ENCODE measurements at regions not wholly inside any gene's neighbourhood (a gene's known extent, or its start where the extent isn't known, plus 50 kb on each side); places are given as distances from the start of the nearest gene placed in this dataset.
"Not testable (repeated sequence)": the region's sequence is repeated elsewhere in the genome, so short reads cannot be mapped to it uniquely, and the experiment has no call there.

GRCh38 chr3:124043023-124043422 is 51.1 kb upstream of the ROPN1 start:
- DNase-seq (ENCODE audit: low spot score in 2 of 2) (no peak), ATAC-seq (ENCODE audit: low read depth) (no peak)
- H3K9me3 Mint-ChIP-seq, result no peaks in the 10 kb centered on the region
- H3K4me1 Mint-ChIP-seq, result no peaks in the 10 kb centered on the region
- H3K27me3 Mint-ChIP-seq, result peaks cover 4% of the 10 kb centered on the region
- no peaks in the 10 kb centered on the region for H3K36me3 Mint-ChIP-seq
- H3K4me3 Mint-ChIP-seq, result no peak overlapping the region
- no peak overlapping the region for H3K27ac Mint-ChIP-seq

DNA sequence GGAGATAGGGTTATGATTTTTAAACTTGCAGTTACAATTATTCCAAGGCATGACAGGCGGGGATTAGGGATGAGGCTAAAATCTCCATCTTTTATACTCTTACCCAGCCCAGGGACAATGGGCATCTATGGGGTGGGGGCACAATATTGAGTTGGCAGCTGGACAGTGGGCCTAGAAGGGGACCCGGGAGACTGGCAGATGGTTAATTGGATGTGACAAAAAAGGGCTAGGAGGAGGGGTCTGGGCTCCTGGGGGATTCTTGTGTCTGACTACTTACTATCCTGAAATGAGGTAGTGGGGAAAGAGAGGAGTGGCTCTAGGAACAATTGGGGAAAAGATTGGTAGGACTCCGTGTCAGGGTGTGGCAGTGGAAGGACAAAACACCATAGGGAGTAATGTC is 53.0 kb upstream of the ROPN1 start:
- no peaks in the 10 kb centered on the region for H3K36me3 Mint-ChIP-seq
- H3K4me1 Mint-ChIP-seq, result no peaks in the 10 kb centered on the region
- H3K4me3 Mint-ChIP-seq, result no peak overlapping the region
- DNase-seq (ENCODE audit: low spot score in 2 of 2), result no peak
- no peak for ATAC-seq (ENCODE audit: low read depth)
- no peak overlapping the region for H3K27ac Mint-ChIP-seq
- peaks cover 4% of the 10 kb centered on the region for H3K27me3 Mint-ChIP-seq
- H3K9me3 Mint-ChIP-seq, result no peaks in the 10 kb centered on the region

DNA sequence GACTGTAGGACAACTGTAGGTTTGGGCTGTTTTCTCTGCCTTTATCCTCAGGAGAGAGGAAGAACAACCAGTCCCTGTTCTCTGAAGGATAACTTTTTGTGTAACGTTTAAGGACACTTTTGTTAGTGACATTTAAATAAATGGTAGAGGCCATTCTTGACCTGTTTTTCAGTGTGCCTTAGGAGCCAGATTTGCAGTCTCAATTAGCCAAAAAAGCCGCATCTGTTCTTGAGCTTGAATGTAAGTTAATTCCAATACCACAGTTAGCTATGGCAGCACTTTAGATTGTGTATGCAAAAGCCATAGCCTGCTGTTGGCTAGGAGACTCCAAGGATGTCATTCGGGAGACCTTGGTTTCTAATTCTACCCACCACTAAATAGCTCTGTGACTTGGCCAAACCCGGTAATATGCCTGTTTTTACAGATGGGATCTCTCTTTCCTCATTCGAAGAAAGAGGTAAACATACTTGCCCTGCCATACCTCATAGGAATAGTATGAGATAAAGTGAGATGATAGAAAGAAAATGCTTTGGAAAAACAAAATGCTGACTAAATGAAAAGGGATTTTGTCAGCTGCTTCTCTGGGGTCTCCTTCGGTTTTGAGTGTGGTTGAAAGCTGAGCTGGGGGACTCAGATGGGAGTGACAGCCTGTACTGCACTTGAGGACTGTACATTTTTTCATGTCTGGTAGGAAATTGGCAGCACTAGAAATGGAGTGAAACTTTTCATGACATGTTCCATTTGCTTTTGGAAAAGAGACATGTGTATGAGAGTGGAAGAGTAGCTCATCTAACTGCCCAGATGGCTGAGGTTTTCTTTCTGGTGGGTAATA is 57.3 kb upstream of the ROPN1 start:
- no peak overlapping the region for H3K27ac Mint-ChIP-seq
- H3K36me3 Mint-ChIP-seq, result no peaks in the 10 kb centered on the region
- peaks cover 15% of the 10 kb centered on the region for H3K27me3 Mint-ChIP-seq
- H3K4me3 Mint-ChIP-seq, result no peak overlapping the region
- DNase-seq (ENCODE audit: low spot score in 2 of 2), result no peak
- peaks cover 1% of the 10 kb centered on the region for H3K9me3 Mint-ChIP-seq
- no peak for ATAC-seq (ENCODE audit: low read depth)
- no peaks in the 10 kb centered on the region for H3K4me1 Mint-ChIP-seq

GRCh38 chr3:124051636-124052035 is 59.7 kb upstream of the ROPN1 start:
- no peak for ATAC-seq (ENCODE audit: low read depth)
- Mint-ChIP-seq H3K36me3 (no peaks in the 10 kb centered on the region), H3K9me3 (peaks cover 1% of the 10 kb centered on the region), H3K4me3 (no peak overlapping the region), H3K27ac (no peak overlapping the region), H3K27me3 (peaks cover 11% of the 10 kb centered on the region), H3K4me1 (no peaks in the 10 kb centered on the region)
- DNase-seq (ENCODE audit: low spot score in 2 of 2), result no peak

GRCh38 chr3:124053871-124054270 is 61.9 kb upstream of the ROPN1 start:
- ATAC-seq (ENCODE audit: low read depth) (no peak), DNase-seq (ENCODE audit: low spot score in 2 of 2) (no peak)
- H3K9me3 Mint-ChIP-seq, result peaks cover 1% of the 10 kb centered on the region
- H3K4me3 Mint-ChIP-seq, result no peak overlapping the region
- peaks cover 13% of the 10 kb centered on the region for H3K27me3 Mint-ChIP-seq
- no peak overlapping the region for H3K27ac Mint-ChIP-seq
- H3K4me1 Mint-ChIP-seq, result no peaks in the 10 kb centered on the region
- H3K36me3 Mint-ChIP-seq, result no peaks in the 10 kb centered on the region

GRCh38 chr3:124056846-124057245 is 64.9 kb upstream of the ROPN1 start:
- peaks cover 1% of the 10 kb centered on the region for H3K9me3 Mint-ChIP-seq
- peaks cover 7% of the 10 kb centered on the region for H3K27me3 Mint-ChIP-seq
- DNase-seq (ENCODE audit: low spot score in 2 of 2) (no peak), ATAC-seq (ENCODE audit: low read depth) (no peak)
- no peak overlapping the region for H3K27ac Mint-ChIP-seq
- no peak overlapping the region for H3K4me3 Mint-ChIP-seq
- no peaks in the 10 kb centered on the region for H3K36me3 Mint-ChIP-seq
- H3K4me1 Mint-ChIP-seq, result no peaks in the 10 kb centered on the region

- no peak for ATAC-seq (ENCODE audit: low read depth)
- Mint-ChIP-seq H3K27ac (no peak overlapping the region), H3K4me3 (no peak overlapping the region), H3K27me3 (peaks cover 7% of the 10 kb centered on the region), H3K36me3 (no peaks in the 10 kb centered on the region), H3K9me3 (peaks cover 1% of the 10 kb centered on the region), H3K4me1 (no peaks in the 10 kb centered on the region)
- no peak for DNase-seq (ENCODE audit: low spot score in 2 of 2)
Observed at GRCh38 chr3:124057420-124057819, 65.5 kb upstream of the ROPN1 start.

DNA sequence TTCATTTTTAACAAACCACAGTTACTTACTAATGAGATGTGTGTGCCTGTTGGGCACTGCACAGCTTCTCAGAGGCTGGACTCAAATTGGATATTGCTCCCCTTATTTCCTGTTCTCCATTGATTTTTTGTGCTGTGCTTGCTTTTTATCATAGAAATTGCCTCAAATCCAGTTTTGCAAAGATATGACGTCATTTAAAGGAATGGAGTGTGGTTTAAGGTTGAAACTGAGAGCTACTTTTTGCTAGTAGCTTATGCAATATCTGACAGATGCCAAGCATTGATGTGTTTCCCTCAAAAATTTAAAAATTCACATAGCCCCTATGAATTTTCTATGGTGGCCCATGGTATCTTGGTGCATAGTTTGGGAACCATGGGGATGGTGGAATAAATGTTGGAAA is 67.7 kb upstream of the ROPN1 start:
- ATAC-seq (ENCODE audit: low read depth) (no peak), DNase-seq (ENCODE audit: low spot score in 2 of 2) (no peak)
- Mint-ChIP-seq H3K27me3 (peaks cover 2% of the 10 kb centered on the region), H3K4me3 (no peak overlapping the region), H3K36me3 (no peaks in the 10 kb centered on the region), H3K27ac (no peak overlapping the region), H3K4me1 (no peaks in the 10 kb centered on the region), H3K9me3 (no peaks in the 10 kb centered on the region)

DNA sequence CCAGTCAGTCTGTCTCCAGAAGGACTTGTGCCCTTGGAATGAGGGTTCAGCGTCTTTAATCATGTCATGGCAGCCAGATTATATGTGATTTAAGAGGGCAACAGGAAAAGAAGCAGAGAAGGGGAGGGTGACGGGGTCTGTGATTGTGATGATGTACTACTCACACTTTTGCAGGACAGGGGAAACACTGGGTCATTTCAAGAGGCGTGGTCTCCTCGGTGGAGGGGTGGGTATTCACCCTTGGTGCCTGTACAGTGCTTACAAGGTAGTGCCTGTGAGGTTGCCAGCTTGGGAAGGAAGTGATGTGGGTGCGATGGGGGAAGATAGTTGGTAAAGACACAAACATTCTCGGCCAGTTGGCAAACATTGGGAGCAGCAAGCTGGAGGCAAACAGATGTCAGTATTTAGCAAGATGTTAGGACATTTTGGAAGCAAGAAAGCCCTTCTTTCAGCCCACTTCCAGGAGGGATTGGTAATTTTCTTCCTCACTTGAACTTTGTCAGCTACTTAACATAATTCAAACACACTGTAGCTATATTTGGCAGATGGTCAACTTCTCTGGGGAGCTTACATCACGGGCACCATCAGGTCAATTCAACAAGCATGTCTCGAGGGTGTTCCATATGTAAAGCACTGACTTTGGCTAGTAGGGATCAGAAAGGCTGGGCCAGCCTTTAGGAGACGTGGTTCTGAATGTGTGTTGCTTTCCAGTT is 71.4 kb upstream of the ROPN1 start:
- Mint-ChIP-seq H3K9me3 (no peaks in the 10 kb centered on the region), H3K4me1 (no peaks in the 10 kb centered on the region), H3K36me3 (no peaks in the 10 kb centered on the region), H3K27ac (no peak overlapping the region), H3K27me3 (peaks cover 2% of the 10 kb centered on the region), H3K4me3 (no peak overlapping the region)
- no peak for ATAC-seq (ENCODE audit: low read depth)
- DNase-seq (ENCODE audit: low spot score in 2 of 2), result no peak

DNA sequence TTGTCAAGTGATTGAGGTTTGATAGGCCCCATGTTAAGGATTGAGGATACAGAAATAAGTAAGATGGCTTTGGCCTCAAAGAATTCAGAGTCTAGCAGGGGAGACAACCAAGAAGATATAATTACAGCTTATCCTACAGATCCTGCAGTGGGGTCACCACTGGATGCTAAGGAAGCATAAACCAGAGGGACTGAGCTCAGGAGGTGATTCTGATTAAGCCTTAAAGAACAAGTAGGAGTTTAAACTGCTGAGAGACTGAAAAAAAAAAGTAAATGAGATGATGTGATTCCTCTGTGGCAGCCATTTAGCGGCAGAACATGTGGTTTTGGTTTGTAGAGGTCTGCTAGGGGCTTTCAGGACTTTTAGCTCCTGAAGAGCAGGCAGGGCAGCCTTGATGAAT is 72.1 kb upstream of the ROPN1 start:
- Mint-ChIP-seq H3K4me1 (no peaks in the 10 kb centered on the region), H3K9me3 (no peaks in the 10 kb centered on the region), H3K27me3 (no peaks in the 10 kb centered on the region), H3K27ac (no peak overlapping the region), H3K36me3 (no peaks in the 10 kb centered on the region), H3K4me3 (no peak overlapping the region)
- ATAC-seq (ENCODE audit: low read depth) (no peak), DNase-seq (ENCODE audit: low spot score in 2 of 2) (no peak)

DNA sequence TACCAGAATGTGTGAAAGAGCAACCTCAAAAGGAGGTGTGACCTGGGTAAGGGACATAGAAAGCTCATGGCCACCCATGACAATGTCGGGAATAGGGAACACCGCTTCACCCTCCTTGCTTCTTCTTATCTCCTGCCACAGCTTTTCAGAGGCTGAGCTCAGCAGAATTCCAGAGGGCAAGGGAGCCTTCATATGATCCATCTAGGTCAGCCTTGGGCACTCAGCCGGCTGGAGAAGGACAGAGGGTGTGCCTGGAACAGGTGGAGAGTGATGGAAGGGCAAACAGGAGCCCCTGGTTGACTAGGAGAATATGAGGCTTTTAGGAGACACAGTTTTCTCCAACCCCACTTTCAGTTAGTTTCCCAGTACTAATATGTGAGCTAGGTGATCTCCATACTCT is 74.6 kb upstream of the ROPN1 start:
- not testable (repeated sequence) for H3K9me3 Mint-ChIP-seq; H3K4me1 Mint-ChIP-seq; ATAC-seq (ENCODE audit: low read depth); H3K4me3 Mint-ChIP-seq; H3K27me3 Mint-ChIP-seq; H3K36me3 Mint-ChIP-seq; H3K27ac Mint-ChIP-seq; DNase-seq (ENCODE audit: low spot score in 2 of 2)

DNA sequence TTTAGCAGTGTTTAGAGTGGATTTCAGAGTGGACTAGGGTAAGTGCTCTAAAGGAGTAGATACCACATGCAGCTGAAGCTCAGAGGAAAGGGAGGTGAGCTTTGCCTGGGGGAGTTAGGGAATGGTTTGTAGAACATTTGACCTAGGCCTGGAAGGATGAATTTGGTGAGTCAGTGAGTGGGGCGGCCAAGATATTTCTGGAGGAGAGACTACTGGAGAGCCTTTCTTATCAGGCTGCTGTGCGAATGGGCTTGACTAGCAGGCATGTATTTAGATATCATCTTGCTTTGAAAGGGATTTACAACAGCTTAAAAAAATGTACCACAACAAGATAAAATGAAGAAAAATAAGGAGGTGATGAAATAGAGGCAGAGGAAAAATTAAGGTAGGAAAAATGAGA is 77.8 kb upstream of the ROPN1 start:
- DNase-seq (ENCODE audit: low spot score in 2 of 2); H3K4me3 Mint-ChIP-seq; H3K4me1 Mint-ChIP-seq; H3K9me3 Mint-ChIP-seq; H3K27ac Mint-ChIP-seq; ATAC-seq (ENCODE audit: low read depth); H3K36me3 Mint-ChIP-seq; H3K27me3 Mint-ChIP-seq: not testable (repeated sequence)

DNA sequence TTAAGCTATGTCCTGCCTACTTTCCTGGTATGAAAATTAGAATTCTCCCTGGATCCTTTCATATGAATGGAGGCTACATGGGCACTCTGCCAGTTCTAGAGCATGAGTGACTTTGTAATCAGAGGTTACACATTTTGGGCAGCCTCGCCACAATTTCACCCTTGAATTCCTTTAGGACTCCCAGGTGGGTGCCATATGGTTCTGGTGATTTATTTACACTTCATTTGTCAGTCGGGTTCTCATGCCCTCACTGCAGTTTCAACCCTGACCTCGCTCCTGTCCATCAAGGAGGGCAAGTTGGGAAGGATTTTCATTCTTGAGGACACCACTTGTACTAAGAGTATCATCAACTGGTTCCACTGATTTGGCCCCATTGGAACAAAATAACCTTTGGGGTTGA is 83.2 kb upstream of the ROPN1 start:
- H3K36me3 Mint-ChIP-seq, result not testable (repeated sequence)

GRCh38 chr3:124075753-124076152 is 83.8 kb upstream of the ROPN1 start:
- Mint-ChIP-seq H3K4me3 (no peak overlapping the region), H3K9me3 (no peaks in the 10 kb centered on the region), H3K36me3 (no peaks in the 10 kb centered on the region), H3K4me1 (no peaks in the 10 kb centered on the region), H3K27ac (no peak overlapping the region), H3K27me3 (peaks cover 13% of the 10 kb centered on the region)
- ATAC-seq (ENCODE audit: low read depth) (no peak), DNase-seq (ENCODE audit: low spot score in 2 of 2) (no peak)

More for the DNA sequence above, 83.2 kb upstream of the ROPN1 start:
- DNase-seq (ENCODE audit: low spot score in 2 of 2); H3K4me3 Mint-ChIP-seq; H3K27ac Mint-ChIP-seq; H3K4me1 Mint-ChIP-seq; ATAC-seq (ENCODE audit: low read depth); H3K9me3 Mint-ChIP-seq: not testable (repeated sequence)
- H3K27me3 Mint-ChIP-seq, result peaks cover 13% of the 10 kb centered on the region

DNA sequence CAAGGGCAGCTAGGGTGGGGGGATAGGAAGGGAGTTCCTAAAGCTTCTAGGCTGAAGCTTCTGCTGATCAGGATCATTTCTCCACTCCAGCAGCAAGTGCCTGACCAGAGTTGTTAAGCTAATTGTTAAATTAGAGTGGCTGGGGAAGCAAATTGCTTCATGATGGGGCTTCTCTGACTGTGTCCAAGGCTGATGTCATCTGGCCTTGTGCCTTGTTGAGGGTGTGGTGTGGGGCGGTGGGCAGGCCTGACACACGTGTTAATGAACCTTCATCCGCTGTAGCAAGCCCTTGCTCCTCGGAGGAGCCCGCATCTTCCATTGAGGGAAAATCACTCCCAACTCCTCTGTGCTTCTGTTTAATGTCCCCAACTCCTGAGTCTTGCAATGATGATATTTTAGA is 84.3 kb upstream of the ROPN1 start:
- Mint-ChIP-seq H3K27me3 (peaks cover 13% of the 10 kb centered on the region), H3K36me3 (no peaks in the 10 kb centered on the region), H3K4me1 (no peaks in the 10 kb centered on the region), H3K4me3 (no peak overlapping the region), H3K9me3 (no peaks in the 10 kb centered on the region), H3K27ac (no peak overlapping the region)
- ATAC-seq (ENCODE audit: low read depth) (no peak), DNase-seq (ENCODE audit: low spot score in 2 of 2) (no peak)

Measured in memory B cell (primary cell).